OCI-LY3 (cell line): ENCODE measurements at regions not wholly inside any gene's neighbourhood (a gene's known extent, or its start where the extent isn't known, plus 50 kb on each side); places are given as distances from the start of the nearest gene placed in this dataset.

Source experiments
- EZH2phosphoT487 ChIP-seq: fragments of 200-600 bp; shearing (Covaris generic); IDR thresholded peaks from 2 replicates; pipeline ENCODE4 v1.6.1; 2018; ENCODE audit warnings: antibody characterized with exemption, mixed run types, low read depth
- TF ChIP-seq, protein P1 (sequence below): fragments of 200-600, 300-600 bp; sonication (generic); IDR thresholded peaks from 2 replicates; pipeline ENCODE4 v1.5.1; 2014; ENCODE audit warnings: antibody characterized with exemption, low read length, low read depth

DNA sequence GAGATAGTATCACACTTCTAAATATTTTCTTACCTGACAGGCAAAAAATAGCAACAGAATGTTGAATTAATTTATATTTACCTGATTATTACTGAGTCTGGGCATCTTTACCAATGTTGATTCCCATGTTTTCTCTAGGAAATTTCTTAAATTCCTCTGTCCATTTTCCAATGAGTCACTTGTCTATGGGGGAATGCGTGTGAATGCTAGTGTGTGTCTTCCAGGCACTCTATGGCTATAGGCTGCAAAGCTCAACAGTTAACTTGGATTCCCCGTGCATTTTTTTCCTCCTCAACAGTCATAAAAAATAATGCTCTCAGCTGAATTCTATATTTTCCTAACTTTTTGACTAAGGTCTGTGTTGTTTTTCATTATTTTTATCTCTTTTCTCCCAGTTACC, 1385.8 kb upstream of the FLRT2 start:
- TF ChIP-seq, protein P1, sequence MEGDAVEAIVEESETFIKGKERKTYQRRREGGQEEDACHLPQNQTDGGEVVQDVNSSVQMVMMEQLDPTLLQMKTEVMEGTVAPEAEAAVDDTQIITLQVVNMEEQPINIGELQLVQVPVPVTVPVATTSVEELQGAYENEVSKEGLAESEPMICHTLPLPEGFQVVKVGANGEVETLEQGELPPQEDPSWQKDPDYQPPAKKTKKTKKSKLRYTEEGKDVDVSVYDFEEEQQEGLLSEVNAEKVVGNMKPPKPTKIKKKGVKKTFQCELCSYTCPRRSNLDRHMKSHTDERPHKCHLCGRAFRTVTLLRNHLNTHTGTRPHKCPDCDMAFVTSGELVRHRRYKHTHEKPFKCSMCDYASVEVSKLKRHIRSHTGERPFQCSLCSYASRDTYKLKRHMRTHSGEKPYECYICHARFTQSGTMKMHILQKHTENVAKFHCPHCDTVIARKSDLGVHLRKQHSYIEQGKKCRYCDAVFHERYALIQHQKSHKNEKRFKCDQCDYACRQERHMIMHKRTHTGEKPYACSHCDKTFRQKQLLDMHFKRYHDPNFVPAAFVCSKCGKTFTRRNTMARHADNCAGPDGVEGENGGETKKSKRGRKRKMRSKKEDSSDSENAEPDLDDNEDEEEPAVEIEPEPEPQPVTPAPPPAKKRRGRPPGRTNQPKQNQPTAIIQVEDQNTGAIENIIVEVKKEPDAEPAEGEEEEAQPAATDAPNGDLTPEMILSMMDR: no peak
- TF ChIP-seq EZH2phosphoT487: no peak
